ENCODE measurements at regions not wholly inside any gene's neighbourhood (a gene's known extent, or its start where the extent isn't known, plus 50 kb on each side); places are given as distances from the start of the nearest gene placed in this dataset.

DNA sequence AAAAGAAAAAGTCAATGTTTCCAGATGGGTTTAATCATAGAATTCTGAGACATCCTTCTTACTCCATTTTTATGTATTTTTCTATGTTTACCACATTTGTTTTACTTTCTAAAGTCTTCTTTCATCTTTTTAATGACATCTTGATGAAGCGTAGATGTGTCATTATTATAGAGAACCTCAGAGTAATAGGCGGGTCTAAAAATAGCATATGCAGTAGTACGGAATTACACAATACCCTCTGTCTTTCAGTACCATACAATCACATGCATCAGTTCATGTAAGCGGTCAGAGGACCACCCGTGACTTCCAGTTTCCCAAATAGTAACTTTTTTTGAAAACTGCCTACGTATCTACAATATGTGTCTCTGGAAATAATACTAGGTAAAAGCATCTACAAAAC is 224.0 kb downstream of the PLOD2 start:
- peak; percentile 66 for DNase-seq (ENCODE audit: low read depth)

DNA sequence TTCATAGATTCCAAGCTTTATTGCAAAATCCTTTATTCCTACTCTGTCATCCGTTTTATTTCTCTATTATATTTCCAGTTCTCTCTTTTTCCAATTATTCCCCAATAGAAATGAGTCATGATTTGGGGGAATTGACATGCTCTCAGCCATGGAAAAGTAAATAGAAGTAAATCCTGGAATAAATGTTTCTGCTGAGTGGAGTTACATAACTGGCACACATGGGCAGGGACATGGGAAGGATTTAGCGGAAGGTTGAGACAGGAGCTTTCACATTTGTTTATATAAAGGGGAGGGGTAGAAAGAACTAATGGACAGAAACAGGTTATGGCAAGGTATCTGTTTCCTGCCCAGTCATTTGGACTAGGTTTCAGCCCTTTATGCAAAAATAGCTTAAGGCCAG is 221.6 kb downstream of the PLOD2 start:
- no peak for DNase-seq (ENCODE audit: low read depth)

DNA sequence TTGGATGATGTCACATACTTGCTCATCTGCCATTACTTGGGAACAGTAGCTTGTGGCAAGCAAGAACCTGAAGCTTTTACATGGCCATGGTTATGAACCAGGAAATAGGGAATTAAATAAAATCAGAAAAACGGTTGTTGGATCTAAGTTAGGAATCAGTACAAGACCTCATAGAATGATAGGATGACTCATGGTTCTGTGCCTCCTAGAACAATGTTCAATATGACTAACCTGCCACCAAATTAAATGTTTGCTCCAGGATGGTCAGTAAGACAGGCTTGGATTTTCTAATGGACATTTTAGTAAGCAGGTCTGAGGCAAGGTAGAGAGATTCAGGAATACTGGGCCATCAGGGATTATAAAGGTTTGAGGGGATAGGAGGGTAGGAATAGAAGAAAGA is 218.9 kb downstream of the PLOD2 start:
- no peak for DNase-seq (ENCODE audit: low read depth)

DNA sequence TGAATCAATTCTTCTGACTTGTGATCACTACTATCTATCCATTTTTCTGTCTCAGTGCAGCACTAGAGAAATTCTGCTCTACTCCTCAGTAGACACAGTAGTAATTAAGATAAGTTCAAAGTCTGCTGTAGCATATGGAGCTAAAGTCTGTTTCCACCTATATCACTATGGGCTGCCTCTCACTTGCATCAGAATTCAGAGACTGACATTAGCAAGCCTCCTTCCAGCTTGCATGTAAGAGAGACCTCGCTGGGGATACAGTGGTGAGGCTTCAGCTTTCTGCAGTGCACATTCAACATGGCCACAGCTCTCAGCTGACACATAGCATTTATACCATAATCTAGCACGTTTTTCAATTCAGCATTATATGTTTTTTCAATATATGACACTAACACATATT is 217.0 kb downstream of the PLOD2 start:
- DNase-seq (ENCODE audit: low read depth): no peak

DNA sequence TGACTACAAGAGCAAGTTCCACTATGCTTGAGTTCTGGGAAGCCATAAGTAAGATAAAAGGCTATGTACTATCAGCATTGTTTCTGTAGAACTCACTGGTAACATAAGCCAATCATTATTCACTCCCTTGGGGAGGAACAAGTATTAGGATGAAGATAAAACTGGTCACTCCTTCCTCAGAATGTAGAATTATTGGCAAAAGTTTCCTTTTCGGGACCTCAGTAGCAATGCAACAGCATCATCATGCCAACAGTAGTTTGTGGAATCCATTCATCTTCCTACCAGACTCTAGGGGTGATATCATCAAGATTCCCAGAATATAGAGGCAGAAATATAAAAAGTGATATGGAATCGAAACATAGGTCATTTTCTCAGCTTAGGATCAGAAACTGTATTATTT is 209.5 kb downstream of the PLOD2 start:
- DNase-seq (ENCODE audit: low read depth): no peak

DNA sequence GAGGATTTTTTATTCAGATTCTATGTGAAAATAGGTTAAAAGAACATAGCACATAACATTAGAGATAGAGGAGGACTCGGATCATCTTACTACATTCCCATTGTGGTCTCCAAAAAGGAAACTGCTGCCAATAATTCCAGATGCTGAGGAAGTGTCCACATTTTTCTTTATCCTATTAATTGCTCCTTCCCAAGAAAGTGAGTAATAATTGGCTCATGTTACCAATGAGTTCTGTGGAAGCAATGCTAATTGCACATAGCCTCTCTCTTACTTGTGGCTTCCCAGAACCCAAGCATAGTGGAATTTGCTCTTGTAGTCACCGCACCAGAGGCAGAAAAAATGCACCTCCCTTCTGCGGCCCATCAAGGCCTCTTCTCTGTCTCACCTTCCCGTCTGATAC is 208.4 kb downstream of the PLOD2 start:
- peak; percentile 88 for DNase-seq (ENCODE audit: low read depth)

DNA sequence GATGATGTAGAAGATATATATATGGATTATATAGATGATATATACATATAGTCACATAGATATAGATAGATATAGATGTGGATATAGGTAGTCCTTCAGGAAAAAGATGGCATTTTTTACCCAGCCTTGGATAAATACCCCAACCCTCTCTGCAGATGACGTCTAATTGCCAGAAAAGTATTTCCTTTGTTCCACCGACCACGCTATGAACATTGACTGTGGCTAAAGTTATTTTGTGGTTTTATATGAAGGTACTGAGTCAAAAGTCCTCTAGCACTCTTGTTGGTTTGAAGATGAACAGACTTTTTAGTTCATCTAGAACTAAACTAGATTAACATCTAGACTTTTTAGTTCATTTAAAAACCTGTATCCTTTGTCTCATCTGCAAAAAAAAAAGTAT is 207.7 kb downstream of the PLOD2 start:
- no peak for DNase-seq (ENCODE audit: low read depth)

DNA sequence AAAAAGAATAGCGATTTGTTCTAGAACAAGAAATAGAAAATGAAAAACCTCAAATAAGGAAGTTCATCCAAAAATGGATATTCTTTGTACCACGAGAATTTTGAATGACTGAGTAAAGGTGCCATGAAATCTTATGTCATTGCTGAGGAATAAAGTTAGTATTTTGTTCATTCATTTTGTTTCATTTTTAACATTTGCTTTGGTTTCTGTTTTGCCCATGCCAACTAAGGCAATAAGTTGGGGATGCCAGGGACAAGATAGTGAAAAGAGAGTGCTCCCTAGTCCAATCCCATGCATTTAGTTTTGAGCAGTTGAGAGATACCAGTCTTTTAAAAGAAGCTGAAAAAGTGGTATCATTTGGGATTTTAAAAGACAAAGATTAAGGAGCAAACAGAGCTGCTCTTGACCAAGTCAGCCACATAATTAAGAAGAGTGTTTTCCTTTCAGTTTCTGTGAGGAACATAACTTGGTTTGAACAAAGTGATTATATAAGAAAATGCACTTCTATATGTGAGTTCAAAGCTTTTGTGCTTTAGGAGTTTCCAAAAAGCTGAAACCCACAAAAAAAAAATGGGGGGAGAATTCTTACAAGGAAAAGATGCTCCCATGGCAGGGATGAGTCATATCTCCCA is 201.4 kb downstream of the PLOD2 start:
- no peak for DNase-seq (ENCODE audit: low read depth)

DNA sequence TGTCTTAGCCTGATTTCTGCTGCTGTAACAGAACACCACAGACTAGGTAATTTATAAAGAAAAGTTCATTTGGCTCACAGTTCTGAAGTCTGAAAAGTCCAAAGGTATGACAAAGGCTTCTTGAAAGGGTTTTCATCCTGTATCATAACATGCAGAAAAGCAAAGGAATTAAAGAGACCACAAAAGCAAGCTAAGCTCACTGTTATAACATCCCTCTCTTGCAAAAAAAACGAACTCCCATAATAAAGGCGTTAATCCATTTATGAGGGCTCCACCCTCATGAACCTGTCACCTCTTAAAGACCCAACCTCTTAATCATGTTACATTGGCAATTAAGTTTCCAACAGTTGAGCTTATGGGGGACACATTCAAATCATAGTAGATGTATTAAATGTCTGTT is 197.9 kb downstream of the PLOD2 start:
- DNase-seq (ENCODE audit: low read depth): no peak

DNA sequence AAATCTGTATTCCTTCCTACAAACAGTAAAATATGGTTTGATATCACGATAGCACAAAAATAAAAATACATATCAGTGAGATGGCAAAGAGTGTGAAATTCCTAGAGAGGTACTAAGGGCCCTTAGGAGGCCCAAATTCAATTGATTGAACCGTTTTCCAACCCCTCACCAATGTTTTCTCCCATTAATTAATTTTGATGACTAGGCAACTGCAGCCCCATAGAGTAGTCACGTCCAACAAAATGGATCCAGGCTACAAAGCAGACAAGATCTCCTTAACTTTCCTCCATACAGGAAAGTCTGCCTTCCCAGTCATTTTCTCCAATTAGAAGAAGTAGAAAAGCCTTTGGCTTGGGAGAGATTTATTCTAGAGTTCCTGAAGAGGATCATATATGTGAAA is 193.9 kb downstream of the PLOD2 start:
- DNase-seq (ENCODE audit: low read depth): no peak

DNA sequence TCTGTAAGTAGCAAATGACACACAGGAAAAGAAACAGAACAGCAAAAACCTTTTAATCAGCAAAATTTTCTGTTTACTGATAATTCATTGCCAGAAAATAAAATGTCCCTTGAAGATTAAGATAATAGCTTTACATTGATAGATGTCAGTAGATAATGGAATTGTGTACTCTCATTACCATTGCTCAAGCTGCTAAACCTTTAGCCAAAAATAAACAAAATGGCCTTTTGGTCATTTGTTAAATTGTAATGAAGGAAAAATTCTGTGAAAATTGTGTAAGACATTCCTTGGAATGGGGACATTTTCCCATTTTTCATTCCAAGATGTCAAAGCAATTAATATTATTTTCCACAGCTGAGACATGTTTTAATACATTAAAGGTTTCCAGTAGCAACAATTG is 189.8 kb downstream of the PLOD2 start:
- DNase-seq (ENCODE audit: low read depth): peak; percentile 10

DNA sequence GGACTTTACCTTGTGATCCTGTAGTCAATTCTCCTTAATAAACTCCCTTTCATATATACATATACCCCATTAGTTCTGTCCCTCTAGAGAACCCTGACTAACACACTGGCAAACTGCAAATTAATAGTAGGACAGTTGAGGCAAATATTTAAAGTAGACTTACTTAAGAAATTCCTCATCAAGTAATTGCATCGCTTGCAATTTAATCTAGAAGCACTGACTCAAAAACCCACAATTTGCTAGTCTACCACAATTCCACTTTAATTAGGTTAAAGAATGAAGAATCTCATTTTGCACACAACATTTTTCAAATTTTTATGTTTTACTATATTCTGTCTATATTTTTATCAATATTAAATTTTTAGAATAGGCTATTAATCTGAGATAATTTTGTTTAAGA is 188.1 kb downstream of the PLOD2 start:
- DNase-seq (ENCODE audit: low read depth): no peak

DNA sequence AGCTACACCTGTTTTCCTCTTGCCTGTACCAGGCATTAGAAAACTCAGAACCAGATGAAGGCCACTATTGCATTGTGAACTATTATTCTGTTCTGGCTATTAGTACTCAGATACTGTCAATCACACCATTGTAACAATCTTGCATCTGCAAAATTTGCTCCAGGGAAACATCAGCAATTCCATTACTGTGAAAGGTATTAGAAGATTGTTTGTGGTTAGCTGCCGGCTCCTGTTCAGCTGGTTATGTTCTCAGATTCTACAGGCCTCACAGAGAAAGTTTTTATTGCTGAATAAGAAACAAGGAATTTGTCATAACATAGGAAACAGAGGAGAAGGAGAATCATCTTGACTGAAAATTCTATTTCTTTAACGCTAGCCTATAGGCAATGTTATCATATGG is 179.9 kb downstream of the PLOD2 start:
- DNase-seq (ENCODE audit: low read depth): no peak

DNA sequence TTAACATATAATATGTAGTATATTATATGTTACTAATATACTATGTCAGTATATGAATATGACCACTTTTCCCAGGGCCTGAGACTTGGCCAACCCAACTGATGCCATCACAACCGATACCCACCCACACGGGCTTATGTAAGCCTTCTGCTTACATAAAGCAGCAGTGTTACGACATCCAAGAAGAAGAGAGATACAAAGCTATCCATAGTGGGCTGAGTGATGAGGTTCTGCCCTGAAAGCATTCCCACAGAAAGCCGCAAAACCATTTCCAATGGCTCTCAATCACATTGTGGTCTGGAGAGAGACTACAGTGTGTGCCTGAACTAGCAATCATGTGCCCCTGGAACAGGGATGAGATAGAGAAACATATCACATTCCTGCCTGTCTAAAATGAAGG is 177.9 kb downstream of the PLOD2 start:
- DNase-seq (ENCODE audit: low read depth): no peak
